ENCODE measurements at regions not wholly inside any gene's neighbourhood (a gene's known extent, or its start where the extent isn't known, plus 50 kb on each side); places are given as distances from the start of the nearest gene placed in this dataset.

DNA sequence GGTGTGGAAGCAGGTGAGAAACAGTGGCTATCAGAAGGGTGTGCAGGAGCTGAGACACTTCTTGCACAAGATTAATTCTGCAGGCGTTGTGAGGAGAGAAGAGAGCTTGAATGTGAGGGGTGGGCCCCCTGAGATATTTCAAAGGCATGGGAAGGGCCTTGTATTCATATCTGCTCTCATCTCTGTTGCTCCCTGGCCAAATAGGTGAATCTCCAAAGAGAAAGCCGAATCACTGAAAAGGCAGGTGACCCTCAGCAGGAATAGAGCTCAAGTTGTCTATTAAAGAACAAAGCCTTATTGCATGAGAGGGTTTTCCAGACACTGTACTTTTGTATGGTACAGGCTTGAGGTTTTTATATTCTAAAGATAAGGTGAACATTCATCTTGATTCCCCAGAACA is 373.1 kb downstream of the TMEM114 start:
- no peaks in the 10 kb centered on the region for H3K4me1 Mint-ChIP-seq
- H3K36me3 Mint-ChIP-seq = no peaks in the 10 kb centered on the region
- H3K9me3 Mint-ChIP-seq = peaks cover 14% of the 10 kb centered on the region in 2 donors
- 65% methylated on average over 2 of the region's 2 CpGs for WGBS (ENCODE audit: insufficient coverage)
- no peak for TF ChIP-seq CTCF (IDR thresholded peaks at IDR 0.05)
- Histone ChIP-seq H3K36me3 (ENCODE audit: control insufficient read depth, insufficient read depth, low read length) (no peaks in the 10 kb centered on the region), H3K9me3 (ENCODE audit: control insufficient read depth, insufficient read depth, low read length) (no peaks in the 10 kb centered on the region), H3K27me3 (ENCODE audit: control insufficient read depth, insufficient read depth, low read length) (no peaks in the 10 kb centered on the region), H3K27ac (ENCODE audit: low read length) (no peak overlapping the region), H3K4me1 (ENCODE audit: control insufficient read depth, insufficient read depth, low read length) (no peaks in the 10 kb centered on the region), H3K4me3 (ENCODE audit: low read length) (no peak overlapping the region)
- no peak overlapping the region for H3K27ac Mint-ChIP-seq
- intact Hi-C loops (cut with micrococcal nuclease) = no loop called here
- no peak overlapping the region for H3K4me3 Mint-ChIP-seq
- no peak for DNase-seq
- ATAC-seq = no peak
- H3K27me3 Mint-ChIP-seq (ENCODE audit: low read depth in 2 of 2) = no peaks in the 10 kb centered on the region

GRCh38 chr16:8204769-8205168 is 385.5 kb downstream of the TMEM114 start:
- Histone ChIP-seq H3K27ac (ENCODE audit: low read length) (no peak overlapping the region), H3K36me3 (ENCODE audit: control insufficient read depth, insufficient read depth, low read length) (no peaks in the 10 kb centered on the region), H3K4me3 (ENCODE audit: low read length) (no peak overlapping the region), H3K27me3 (ENCODE audit: control insufficient read depth, insufficient read depth, low read length) (no peaks in the 10 kb centered on the region), H3K9me3 (ENCODE audit: control insufficient read depth, insufficient read depth, low read length) (no peaks in the 10 kb centered on the region), H3K4me1 (ENCODE audit: control insufficient read depth, insufficient read depth, low read length) (no peaks in the 10 kb centered on the region)
- Mint-ChIP-seq H3K4me1 (no peaks in the 10 kb centered on the region), H3K27ac (no peak overlapping the region), H3K36me3 (no peaks in the 10 kb centered on the region), H3K4me3 (no peak overlapping the region), H3K27me3 (ENCODE audit: low read depth in 2 of 2) (no peaks in the 10 kb centered on the region), H3K9me3 (peaks cover 4 to 6% of the 10 kb centered on the region in 2 donors)
- DNase-seq (no peak), ATAC-seq (no peak)
- WGBS (ENCODE audit: insufficient coverage) = 100% methylated on average over 1 of the region's 1 CpG
- intact Hi-C loops (cut with micrococcal nuclease) = no loop called here
- TF ChIP-seq CTCF (IDR thresholded peaks at IDR 0.05) = no peak

DNA sequence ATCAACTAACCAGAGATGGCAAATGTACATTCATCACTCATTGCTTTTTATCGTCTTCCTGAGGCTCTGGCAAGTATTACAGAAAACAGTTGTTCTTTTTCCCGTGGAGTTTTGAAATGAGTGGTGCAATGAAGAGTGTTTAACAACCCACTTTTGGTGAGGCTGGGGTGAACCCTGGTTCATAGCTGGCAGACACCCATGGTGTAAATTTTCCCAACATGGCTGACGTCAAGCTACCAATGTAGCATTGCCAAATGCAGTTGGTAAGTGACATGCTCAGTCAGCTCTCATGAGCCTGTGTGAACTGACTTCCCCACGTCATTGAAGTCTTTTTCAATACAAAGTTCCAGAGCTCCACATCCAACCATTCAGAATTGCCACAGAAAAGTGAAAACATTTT is 386.2 kb downstream of the TMEM114 start:
- Mint-ChIP-seq H3K36me3 (no peaks in the 10 kb centered on the region), H3K27ac (no peak overlapping the region), H3K27me3 (ENCODE audit: low read depth in 2 of 2) (no peaks in the 10 kb centered on the region), H3K9me3 (peaks cover 4 to 6% of the 10 kb centered on the region in 2 donors), H3K4me3 (no peak overlapping the region), H3K4me1 (no peaks in the 10 kb centered on the region)
- Histone ChIP-seq H3K27ac (ENCODE audit: low read length) (no peak overlapping the region), H3K27me3 (ENCODE audit: control insufficient read depth, insufficient read depth, low read length) (no peaks in the 10 kb centered on the region), H3K36me3 (ENCODE audit: control insufficient read depth, insufficient read depth, low read length) (no peaks in the 10 kb centered on the region), H3K9me3 (ENCODE audit: control insufficient read depth, insufficient read depth, low read length) (no peaks in the 10 kb centered on the region), H3K4me3 (ENCODE audit: low read length) (no peak overlapping the region), H3K4me1 (ENCODE audit: control insufficient read depth, insufficient read depth, low read length) (no peaks in the 10 kb centered on the region)
- no peak for DNase-seq
- intact Hi-C loops (cut with micrococcal nuclease) = no loop called here
- WGBS (ENCODE audit: insufficient coverage) = 66% methylated on average over 4 of the region's 4 CpGs
- TF ChIP-seq CTCF (IDR thresholded peaks at IDR 0.05) = no peak
- ATAC-seq = no peak

GRCh38 chr16:8203101-8203500 is 387.2 kb downstream of the TMEM114 start:
- Histone ChIP-seq H3K4me1 (ENCODE audit: control insufficient read depth, insufficient read depth, low read length) (no peaks in the 10 kb centered on the region), H3K9me3 (ENCODE audit: control insufficient read depth, insufficient read depth, low read length) (no peaks in the 10 kb centered on the region), H3K27ac (ENCODE audit: low read length) (no peak overlapping the region), H3K27me3 (ENCODE audit: control insufficient read depth, insufficient read depth, low read length) (no peaks in the 10 kb centered on the region), H3K4me3 (ENCODE audit: low read length) (no peak overlapping the region), H3K36me3 (ENCODE audit: control insufficient read depth, insufficient read depth, low read length) (no peaks in the 10 kb centered on the region)
- ATAC-seq (no peak), DNase-seq (no peak)
- Mint-ChIP-seq H3K27me3 (ENCODE audit: low read depth in 2 of 2) (no peaks in the 10 kb centered on the region), H3K9me3 (peaks cover 4 to 6% of the 10 kb centered on the region in 2 donors), H3K4me1 (no peaks in the 10 kb centered on the region), H3K27ac (no peak overlapping the region), H3K4me3 (no peak overlapping the region), H3K36me3 (no peaks in the 10 kb centered on the region)
- no peak for TF ChIP-seq CTCF (IDR thresholded peaks at IDR 0.05)
- 79% methylated on average over 2 of the region's 2 CpGs for whole genome bisulfite sequencing (ENCODE audit: insufficient coverage)
- intact Hi-C loops (cut with micrococcal nuclease) = no loop called here

All from natural killer cell (primary cell).